GM12891 (cell line): ENCODE measurements at regions not wholly inside any gene's neighbourhood (a gene's known extent, or its start where the extent isn't known, plus 50 kb on each side); places are given as distances from the start of the nearest gene placed in this dataset.

Experiments used
- POLR2A ChIP-seq: IDR thresholded peaks from 2 replicates; pipeline ENCODE4 v1.6.1; 2011; ENCODE audit warnings: low read depth, low read length, control low read depth
- POLR2AphosphoS5 ChIP-seq: IDR thresholded peaks from 2 replicates; pipeline ENCODE4 v1.6.1; 2011; ENCODE audit warnings: low read depth, low read length, control low read depth
- SPI1 ChIP-seq: IDR thresholded peaks from 2 replicates; pipeline ENCODE4 v1.6.1; 2011; ENCODE audit warnings: low read depth, low read length, control low read depth

GRCh38 chr5:99022250-99022649 lies 93.4 kb upstream of the CHD1 start:
- TF ChIP-seq POLR2A (no peak), POLR2AphosphoS5 (no peak), SPI1 (no peak)
